PC-9 (cell line): ENCODE measurements at regions not wholly inside any gene's neighbourhood (a gene's known extent, or its start where the extent isn't known, plus 50 kb on each side); places are given as distances from the start of the nearest gene placed in this dataset.

Experiments used
- BruUV-seq: library from RNA; stranded (reverse); fragments of 400-500 nt; replicated peaks from 2 replicates; lab custom pipeline; 2021; lab: Mats Ljungman, UMichigan
- CTCF ChIA-PET: fragments of 300-600 bp; sonication (Branson Sonifier 250); formaldehyde crosslinking; loops from one replicate; lab custom pipeline; 2022; ENCODE audit warnings: antibody characterized with exemption; lab: Charles Lee
- POLR2A ChIA-PET: fragments of 300-600 bp; sonication (Branson Sonifier 250); formaldehyde crosslinking; loops from one replicate; lab custom pipeline; 2022; ENCODE audit warnings: antibody characterized with exemption; ENCODE audit not compliant: unreplicated experiment; lab: Charles Lee
- DNase-seq, 2 experiments: peaks; one replicate each; pipeline versions ENCODE4 v3.0.0 to v3.0.0-alpha.2; 2015 to 2022; ENCODE audit warnings: mixed read lengths in 1 of 2
- H2AFZ ChIP-seq: fragments of 200-600 bp; sonication (generic); 2 replicates; pipeline ENCODE4 v1.8.1; 2017; ENCODE audit warnings: antibody characterized with exemption
- H3F3A ChIP-seq: fragments of 200-600 bp; sonication (generic); 2 replicates; pipeline ENCODE4 v1.8.1; 2017; ENCODE audit warnings: antibody characterized with exemption, mild to moderate bottlenecking, low read depth; ENCODE audit not compliant: insufficient read depth
- H3K27ac ChIP-seq: fragments of 200-600 bp; sonication (generic); 2 replicates; pipeline ENCODE4 v1.6.1; 2016; ENCODE audit warnings: mixed run types
- H3K27me3 ChIP-seq: fragments of 200-600 bp; sonication (generic); 2 replicates; pipeline ENCODE4 v1.6.1; 2016; ENCODE audit warnings: low read depth, mixed run types; ENCODE audit not compliant: insufficient read depth
- H3K36me3 ChIP-seq: fragments of 200-600 bp; sonication (generic); 2 replicates; pipeline ENCODE4 v1.6.1; 2016; ENCODE audit warnings: low read depth, mixed run types
- H3K4me1 ChIP-seq: fragments of 200-600 bp; sonication (generic); replicated peaks from 2 replicates; pipeline ENCODE4 v1.6.1; 2016; ENCODE audit warnings: mixed run types; ENCODE audit not compliant: insufficient read depth
- H3K4me2 ChIP-seq: fragments of 200-600 bp; sonication (generic); 2 replicates; pipeline ENCODE4 v1.6.1; 2017; ENCODE audit warnings: mixed run types
- H3K4me3 ChIP-seq: fragments of 200-600 bp; sonication (generic); 2 replicates; pipeline ENCODE4 v1.6.1; 2016; ENCODE audit warnings: mixed run types
- H3K79me2 ChIP-seq: fragments of 200-600 bp; sonication (generic); 2 replicates; pipeline ENCODE4 v1.6.1; 2017; ENCODE audit warnings: low read depth, mixed run types
- H3K9me2 ChIP-seq: fragments of 200-600 bp; sonication (generic); 2 replicates; pipeline ENCODE4 v1.8.1; 2017; ENCODE audit warnings: mild to moderate bottlenecking; ENCODE audit not compliant: insufficient read depth
- H3K9me3 ChIP-seq: fragments of 200-600 bp; sonication (generic); 2 replicates; pipeline ENCODE4 v1.8.1; 2016; ENCODE audit warnings: low read depth; ENCODE audit not compliant: insufficient read depth
- H4K20me1 ChIP-seq: fragments of 200-600 bp; sonication (generic); 2 replicates; pipeline ENCODE4 v1.8.1; 2017; ENCODE audit not compliant: insufficient read depth
- CTCF ChIP-seq: fragments of 200-600 bp; sonication (generic); conservative IDR thresholded peaks from 2 replicates; pipeline ENCODE4 v1.6.1; 2017; ENCODE audit warnings: mixed run types, antibody characterized with exemption, mild to moderate bottlenecking, moderate library complexity
- EZH2 ChIP-seq: fragments of 200-600 bp; sonication (generic); IDR thresholded peaks from 2 replicates; pipeline ENCODE4 v1.8.0; 2017; ENCODE audit warnings: antibody characterized with exemption, low read depth
- intact Hi-C: fragments of 100-400 bp; cut with micrococcal nuclease; formaldehyde crosslinking; loops from one replicate; pipeline ENCODE4 v1.10.0; 2022; ENCODE audit not compliant: unreplicated experiment

GRCh38 chr16:18013863-18014262, 322.7 kb downstream of the NPIPA8 start:
- CTCF ChIA-PET: no interaction called here

GRCh38 chr16:18008356-18008755, 328.2 kb downstream of the NPIPA8 start:
- Histone ChIP-seq H3K4me3 (no peak overlapping the region), H3K27ac (no peak overlapping the region), H3K79me2 (no peaks in the 10 kb centered on the region), H3K4me2 (no peak overlapping the region), H3K27me3 (peaks cover 37% of the 10 kb centered on the region), H2AFZ (no peak overlapping the region), H3K9me2 (no peaks in the 10 kb centered on the region), H3K4me1 (no peaks in the 10 kb centered on the region), H3K36me3 (no peaks in the 10 kb centered on the region), H3F3A (no peaks in the 10 kb centered on the region), H3K9me3 (no peaks in the 10 kb centered on the region), H4K20me1 (no peaks in the 10 kb centered on the region)
- CTCF ChIA-PET: no interaction called here
- no peak for DNase-seq
- intact Hi-C loops: no loop called here
- TF ChIP-seq CTCF: no peak
- POLR2A ChIA-PET: no interaction called here
- no TSS peak for BruUV-seq

More at GRCh38 chr16:18013863-18014262, 322.7 kb downstream of the NPIPA8 start:
- no peaks in the 10 kb centered on the region for H3K9me2 ChIP-seq
- H2AFZ ChIP-seq: no peak overlapping the region
- TF ChIP-seq CTCF: no peak
- no peak overlapping the region for H3K4me3 ChIP-seq
- intact Hi-C loops: no loop called here
- H3K27ac ChIP-seq: no peak overlapping the region
- no peak overlapping the region for H3K4me2 ChIP-seq
- peaks cover 6% of the 10 kb centered on the region; the same call in 1 of the 2 replicates for H3K27me3 ChIP-seq
- DNase-seq: no peak
- H3F3A ChIP-seq: no peaks in the 10 kb centered on the region
- no peaks in the 10 kb centered on the region for H3K79me2 ChIP-seq
- POLR2A ChIA-PET: no interaction called here
- no TSS peak for BruUV-seq
- H3K4me1 ChIP-seq: no peaks in the 10 kb centered on the region
- no peaks in the 10 kb centered on the region for H4K20me1 ChIP-seq
- H3K9me3 ChIP-seq: no peaks in the 10 kb centered on the region
- no peaks in the 10 kb centered on the region for H3K36me3 ChIP-seq

- TF ChIP-seq CTCF (no peak), EZH2 (no peak)
- BruUV-seq: no TSS peak
- DNase-seq: no peak
- ChIA-PET CTCF (no interaction called here), POLR2A (no interaction called here)
- Histone ChIP-seq H3K36me3 (no peaks in the 10 kb centered on the region), H3K27me3 (peaks cover 54% of the 10 kb centered on the region), H3K4me3 (no peak overlapping the region), H3F3A (no peaks in the 10 kb centered on the region), H4K20me1 (no peaks in the 10 kb centered on the region), H3K4me2 (no peak overlapping the region), H3K9me2 (no peaks in the 10 kb centered on the region), H3K4me1 (no peaks in the 10 kb centered on the region), H2AFZ (no peak overlapping the region), H3K79me2 (no peaks in the 10 kb centered on the region), H3K9me3 (no peaks in the 10 kb centered on the region), H3K27ac (no peak overlapping the region)
- intact Hi-C loops: no loop called here
These were observed 333.5 kb downstream of the NPIPA8 start for GRCh38 chr16:18003033-18003432.
